ENCODE measurements at regions not wholly inside any gene's neighbourhood (a gene's known extent, or its start where the extent isn't known, plus 50 kb on each side); places are given as distances from the start of the nearest gene placed in this dataset.
"Not testable (repeated sequence)": the region's sequence is repeated elsewhere in the genome, so short reads cannot be mapped to it uniquely, and the experiment has no call there.

GRCh38 chr2:52518678-52519077, 1248.9 kb upstream of the CHAC2 start:
- no peak for DNase-seq

GRCh38 chr2:52512760-52513159, 1254.8 kb upstream of the CHAC2 start:
- no peak for DNase-seq

- no peak for DNase-seq
These were observed 1257.2 kb upstream of the CHAC2 start for GRCh38 chr2:52510432-52510831.

GRCh38 chr2:52502476-52502860, 1265.1 kb upstream of the CHAC2 start:
- no peak for DNase-seq

GRCh38 chr2:52501715-52502475, 1265.7 kb upstream of the CHAC2 start:
- no peak for DNase-seq

GRCh38 chr2:52500561-52500960, 1267.0 kb upstream of the CHAC2 start:
- DNase-seq: no peak

- DNase-seq: no peak
These were observed 1269.4 kb upstream of the CHAC2 start for GRCh38 chr2:52498077-52498750.

GRCh38 chr2:52495816-52496215, 1271.8 kb upstream of the CHAC2 start:
- no peak for DNase-seq

- DNase-seq: no peak
These were observed 1290.4 kb upstream of the CHAC2 start for GRCh38 chr2:52477166-52477565.

- no peak for DNase-seq
These were observed 1292.0 kb upstream of the CHAC2 start for GRCh38 chr2:52475590-52475989.

GRCh38 chr2:52474091-52474490, 1293.5 kb upstream of the CHAC2 start:
- no peak for DNase-seq

- no peak for DNase-seq
These were observed 1294.1 kb upstream of the CHAC2 start for GRCh38 chr2:52473526-52473925.

- not testable (repeated sequence) for DNase-seq
These were observed 1297.1 kb upstream of the CHAC2 start for GRCh38 chr2:52470457-52470856.

GRCh38 chr2:52467189-52467588, 1300.4 kb upstream of the CHAC2 start:
- DNase-seq: no peak

GRCh38 chr2:52465287-52465686, 1302.3 kb upstream of the CHAC2 start:
- no peak for DNase-seq

- DNase-seq: no peak
These were observed 1304.1 kb upstream of the CHAC2 start for GRCh38 chr2:52463457-52463856.

GRCh38 chr2:52456561-52457377, 1310.8 kb upstream of the CHAC2 start:
- DNase-seq: no peak

- no peak for DNase-seq
These were observed 1312.6 kb upstream of the CHAC2 start for GRCh38 chr2:52454962-52455361.

- DNase-seq: no peak
These were observed 1315.4 kb upstream of the CHAC2 start for GRCh38 chr2:52452201-52452600.

GRCh38 chr2:52445686-52446085, 1321.9 kb upstream of the CHAC2 start:
- DNase-seq: no peak

GRCh38 chr2:52431352-52431760, 1336.2 kb upstream of the CHAC2 start:
- no peak for DNase-seq

- DNase-seq: no peak
These were observed 1337.9 kb upstream of the CHAC2 start for GRCh38 chr2:52429740-52430139.

- no peak for DNase-seq
These were observed 1338.4 kb upstream of the CHAC2 start for GRCh38 chr2:52429171-52429570.

GRCh38 chr2:52428224-52428623, 1339.4 kb upstream of the CHAC2 start:
- DNase-seq: no peak
